ENCODE measurements at regions not wholly inside any gene's neighbourhood (a gene's known extent, or its start where the extent isn't known, plus 50 kb on each side); places are given as distances from the start of the nearest gene placed in this dataset.

GRCh38 chr4:18242919-18243693 lies 221.6 kb upstream of the LCORL start:
- in situ Hi-C loops (cut with HindIII; ENCODE audit: low pct_unique_long_range_greater_than_20kb, low sequenced_read_pairs) = no loop called here
- TF ChIP-seq JUND (IDR thresholded peaks at IDR 0.05; ENCODE audit: low read depth) = no peak
- DNase-seq (ENCODE audit: low read depth in 1 of 2, low spot score in 1 of 2) = no peak

DNA sequence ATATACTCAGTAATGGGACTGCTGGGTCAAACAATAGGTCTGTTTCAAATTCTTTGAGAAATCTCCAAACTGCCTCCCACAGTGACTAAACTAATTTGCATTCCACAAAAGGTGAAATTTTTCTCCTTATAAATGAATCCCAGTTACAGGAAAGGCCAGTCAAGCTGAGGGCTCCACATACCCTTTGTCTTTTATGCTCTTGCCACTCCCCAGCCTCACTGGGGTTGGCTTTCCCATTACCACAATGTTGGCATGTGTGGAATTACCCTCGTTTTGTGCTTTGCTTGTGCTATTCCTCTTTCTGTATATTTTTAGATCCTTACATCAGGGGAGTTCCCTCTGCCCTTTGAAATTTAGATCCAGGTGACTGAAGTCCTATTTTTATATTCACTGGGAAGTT lies 220.2 kb upstream of the LCORL start:
- DNase-seq (ENCODE audit: low read depth in 1 of 2, low spot score in 1 of 2) = no peak
- in situ Hi-C loops (cut with HindIII; ENCODE audit: low pct_unique_long_range_greater_than_20kb, low sequenced_read_pairs) = no loop called here
- no peak for TF ChIP-seq JUND (IDR thresholded peaks at IDR 0.05; ENCODE audit: low read depth)

- DNase-seq (ENCODE audit: low read depth in 1 of 2, low spot score in 1 of 2) = no peak
- in situ Hi-C loops (cut with HindIII; ENCODE audit: low pct_unique_long_range_greater_than_20kb, low sequenced_read_pairs) = no loop called here
- TF ChIP-seq JUND (IDR thresholded peaks at IDR 0.05; ENCODE audit: low read depth) = no peak
Measured at GRCh38 chr4:18234108-18234507, 212.6 kb upstream of the LCORL start.

- in situ Hi-C loops (cut with HindIII; ENCODE audit: low pct_unique_long_range_greater_than_20kb, low sequenced_read_pairs) = no loop called here
- TF ChIP-seq JUND (IDR thresholded peaks at IDR 0.05; ENCODE audit: low read depth) = no peak
- DNase-seq (ENCODE audit: low read depth in 1 of 2, low spot score in 1 of 2) = no peak
Measured at GRCh38 chr4:18231726-18232125, 210.2 kb upstream of the LCORL start.

GRCh38 chr4:18227880-18228279 lies 206.3 kb upstream of the LCORL start:
- no peak for DNase-seq (ENCODE audit: low read depth in 1 of 2, low spot score in 1 of 2)
- no peak for TF ChIP-seq JUND (IDR thresholded peaks at IDR 0.05; ENCODE audit: low read depth)
- in situ Hi-C loops (cut with HindIII; ENCODE audit: low pct_unique_long_range_greater_than_20kb, low sequenced_read_pairs) = no loop called here

- in situ Hi-C loops (cut with HindIII; ENCODE audit: low pct_unique_long_range_greater_than_20kb, low sequenced_read_pairs) = no loop called here
- DNase-seq (ENCODE audit: low read depth in 1 of 2, low spot score in 1 of 2) = no peak
- no peak for TF ChIP-seq JUND (IDR thresholded peaks at IDR 0.05; ENCODE audit: low read depth)
Measured at GRCh38 chr4:18214411-18215055, 193.0 kb upstream of the LCORL start.

GRCh38 chr4:18213576-18214198 lies 192.1 kb upstream of the LCORL start:
- DNase-seq (ENCODE audit: low read depth in 1 of 2, low spot score in 1 of 2) = no peak
- in situ Hi-C loops (cut with HindIII; ENCODE audit: low pct_unique_long_range_greater_than_20kb, low sequenced_read_pairs) = no loop called here
- TF ChIP-seq JUND (IDR thresholded peaks at IDR 0.05; ENCODE audit: low read depth) = no peak

GRCh38 chr4:18209448-18209847 lies 187.9 kb upstream of the LCORL start:
- TF ChIP-seq JUND (IDR thresholded peaks at IDR 0.05; ENCODE audit: low read depth) = no peak
- in situ Hi-C loops (cut with HindIII; ENCODE audit: low pct_unique_long_range_greater_than_20kb, low sequenced_read_pairs) = no loop called here
- DNase-seq (ENCODE audit: low read depth in 1 of 2, low spot score in 1 of 2) = no peak

- in situ Hi-C loops (cut with HindIII; ENCODE audit: low pct_unique_long_range_greater_than_20kb, low sequenced_read_pairs) = no loop called here
- TF ChIP-seq JUND (IDR thresholded peaks at IDR 0.05; ENCODE audit: low read depth) = no peak
- no peak for DNase-seq (ENCODE audit: low read depth in 1 of 2, low spot score in 1 of 2)
Measured at GRCh38 chr4:18203966-18204365, 182.4 kb upstream of the LCORL start.

DNA sequence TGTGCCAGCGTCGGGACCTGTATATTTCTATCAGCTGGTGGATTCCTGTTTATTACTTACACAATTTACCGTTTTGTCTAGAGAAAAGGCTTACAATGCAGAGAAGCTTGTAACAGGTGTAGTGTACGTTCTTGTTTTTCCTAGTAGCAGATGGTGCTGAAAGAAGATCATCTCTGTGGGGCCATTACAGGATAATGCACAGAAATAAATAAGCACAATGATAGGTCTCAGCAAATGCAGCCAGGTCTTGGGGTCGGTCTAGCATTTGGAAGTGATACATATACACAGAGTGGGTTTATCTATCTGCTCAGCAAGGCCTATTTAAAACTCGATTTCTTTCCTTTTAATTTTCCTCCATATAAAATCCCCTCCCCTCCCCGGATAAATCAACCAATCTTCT lies 180.9 kb upstream of the LCORL start:
- TF ChIP-seq JUND (IDR thresholded peaks at IDR 0.05; ENCODE audit: low read depth) = no peak
- no peak for DNase-seq (ENCODE audit: low read depth in 1 of 2, low spot score in 1 of 2)
- in situ Hi-C loops (cut with HindIII; ENCODE audit: low pct_unique_long_range_greater_than_20kb, low sequenced_read_pairs) = no loop called here

GRCh38 chr4:18201885-18202284 lies 180.3 kb upstream of the LCORL start:
- no peak for DNase-seq (ENCODE audit: low read depth in 1 of 2, low spot score in 1 of 2)
- TF ChIP-seq JUND (IDR thresholded peaks at IDR 0.05; ENCODE audit: low read depth) = no peak
- in situ Hi-C loops (cut with HindIII; ENCODE audit: low pct_unique_long_range_greater_than_20kb, low sequenced_read_pairs) = no loop called here

- no peak for TF ChIP-seq JUND (IDR thresholded peaks at IDR 0.05; ENCODE audit: low read depth)
- no peak for DNase-seq (ENCODE audit: low read depth in 1 of 2, low spot score in 1 of 2)
- in situ Hi-C loops (cut with HindIII; ENCODE audit: low pct_unique_long_range_greater_than_20kb, low sequenced_read_pairs) = no loop called here
Measured at GRCh38 chr4:18198653-18199052, 177.1 kb upstream of the LCORL start.

- in situ Hi-C loops (cut with HindIII; ENCODE audit: low pct_unique_long_range_greater_than_20kb, low sequenced_read_pairs) = no loop called here
- TF ChIP-seq JUND (IDR thresholded peaks at IDR 0.05; ENCODE audit: low read depth) = no peak
- DNase-seq (ENCODE audit: low read depth in 1 of 2, low spot score in 1 of 2) = no peak
Measured at GRCh38 chr4:18197467-18197866, 175.9 kb upstream of the LCORL start.

Measured in T47D (cell line).